Stimulated activated CD4-positive, alpha-beta T cell treated with anti-CD3 and anti-CD28 coated beads, Interleukin-2, amount 100 ng/mL, for 4 hours (primary cell): ENCODE measurements at regions not wholly inside any gene's neighbourhood (a gene's known extent, or its start where the extent isn't known, plus 50 kb on each side); places are given as distances from the start of the nearest gene placed in this dataset.
"Not testable (repeated sequence)": the region's sequence is repeated elsewhere in the genome, so short reads cannot be mapped to it uniquely, and the experiment has no call there.

ENCODE experiments used
- DNase-seq: peaks from one replicate; pipeline ENCODE4 v3.0.0-alpha.2; 2020; ENCODE audit warnings: low read depth

DNA sequence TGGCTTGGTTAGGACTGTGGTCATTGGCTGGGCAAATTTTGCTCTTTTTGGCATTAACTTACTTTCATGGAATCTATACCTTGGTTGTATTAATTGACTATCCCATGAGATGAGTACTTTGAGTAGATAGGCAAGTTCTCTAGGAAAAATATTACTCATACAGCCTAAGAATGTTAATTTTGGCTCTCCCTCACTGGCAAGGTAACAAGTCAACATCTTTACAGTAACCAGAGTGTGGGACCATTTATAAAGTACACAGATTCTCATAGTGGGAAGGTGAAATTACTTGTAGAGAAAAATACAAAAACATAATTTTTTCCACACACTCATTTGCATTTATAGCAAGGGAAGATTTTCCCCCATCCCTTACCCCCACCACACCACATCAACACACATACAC lies 154.6 kb upstream of the ZNF608 start:
- no peak for DNase-seq

DNA sequence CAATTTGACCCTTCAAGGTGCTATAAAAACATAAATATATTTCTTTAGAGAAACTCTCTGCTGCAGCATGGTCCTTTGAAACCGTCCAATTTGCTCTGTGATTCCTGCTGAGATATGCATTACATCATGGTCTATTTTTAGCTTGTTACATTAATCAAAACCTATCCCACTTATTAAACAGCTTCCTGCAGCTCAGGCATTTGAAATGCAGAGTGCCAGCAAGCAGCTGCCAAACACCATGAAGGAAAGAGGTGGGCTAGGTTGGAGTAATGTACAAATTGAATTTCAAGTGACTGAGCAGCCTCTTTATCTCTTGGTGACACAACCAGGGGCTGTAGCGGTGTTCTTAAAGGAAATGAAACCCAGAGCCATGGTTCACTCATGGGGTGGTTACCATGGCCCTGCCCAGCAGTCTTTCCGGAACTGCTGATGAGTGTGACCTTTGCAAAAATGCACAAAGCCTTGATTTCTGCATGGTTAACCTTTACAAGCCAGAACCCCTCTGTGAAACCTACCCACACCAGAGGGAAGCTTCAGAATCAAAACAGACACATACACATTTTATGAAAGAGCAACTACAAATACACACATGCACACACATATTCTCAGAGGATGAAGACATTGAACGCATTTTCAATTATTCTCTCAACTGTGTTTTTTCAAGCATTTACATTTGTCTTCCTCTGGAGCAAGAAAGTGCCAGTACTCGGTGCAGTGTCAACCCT lies 155.8 kb upstream of the ZNF608 start:
- no peak for DNase-seq

DNA sequence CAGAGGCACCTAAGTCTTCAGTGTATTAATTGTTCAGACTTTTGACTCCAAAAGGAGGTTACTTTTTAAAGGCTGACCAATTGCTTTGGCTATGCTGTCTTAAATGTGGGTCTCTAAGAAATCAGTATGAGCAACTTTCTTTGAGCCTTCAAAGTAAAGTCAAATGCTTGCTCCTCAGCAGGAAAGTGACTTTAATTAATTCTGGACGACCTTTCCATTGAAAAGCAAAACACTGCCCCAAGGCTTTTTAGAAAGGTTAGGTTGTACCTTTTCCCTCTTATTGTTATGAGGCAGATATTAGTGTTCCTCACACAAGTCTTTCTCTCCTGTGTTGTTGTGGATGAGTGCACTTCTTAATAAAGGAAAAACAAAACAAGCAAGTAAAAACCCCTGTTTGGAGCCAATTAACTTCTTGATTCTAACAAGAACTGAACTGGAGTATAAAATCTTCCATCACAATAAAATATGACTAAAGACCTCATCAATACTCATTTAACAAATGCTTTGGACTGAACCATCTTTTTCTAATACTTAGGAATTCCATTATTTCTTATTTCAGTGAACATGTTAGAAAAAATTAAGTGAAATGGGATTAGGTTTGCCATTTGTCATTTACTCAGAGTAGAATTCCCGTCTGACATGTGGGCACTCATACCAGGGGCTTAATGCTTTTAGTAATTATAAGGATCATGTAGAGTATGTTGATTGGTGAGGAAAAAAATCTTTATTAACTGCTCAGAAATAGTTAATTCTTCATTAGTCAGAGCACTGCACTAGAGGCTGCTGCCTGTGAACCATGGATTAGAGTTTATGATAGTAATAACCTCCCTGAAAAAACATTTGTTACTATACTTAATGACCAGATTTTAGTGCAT lies 159.1 kb upstream of the ZNF608 start:
- DNase-seq, result no peak

DNA sequence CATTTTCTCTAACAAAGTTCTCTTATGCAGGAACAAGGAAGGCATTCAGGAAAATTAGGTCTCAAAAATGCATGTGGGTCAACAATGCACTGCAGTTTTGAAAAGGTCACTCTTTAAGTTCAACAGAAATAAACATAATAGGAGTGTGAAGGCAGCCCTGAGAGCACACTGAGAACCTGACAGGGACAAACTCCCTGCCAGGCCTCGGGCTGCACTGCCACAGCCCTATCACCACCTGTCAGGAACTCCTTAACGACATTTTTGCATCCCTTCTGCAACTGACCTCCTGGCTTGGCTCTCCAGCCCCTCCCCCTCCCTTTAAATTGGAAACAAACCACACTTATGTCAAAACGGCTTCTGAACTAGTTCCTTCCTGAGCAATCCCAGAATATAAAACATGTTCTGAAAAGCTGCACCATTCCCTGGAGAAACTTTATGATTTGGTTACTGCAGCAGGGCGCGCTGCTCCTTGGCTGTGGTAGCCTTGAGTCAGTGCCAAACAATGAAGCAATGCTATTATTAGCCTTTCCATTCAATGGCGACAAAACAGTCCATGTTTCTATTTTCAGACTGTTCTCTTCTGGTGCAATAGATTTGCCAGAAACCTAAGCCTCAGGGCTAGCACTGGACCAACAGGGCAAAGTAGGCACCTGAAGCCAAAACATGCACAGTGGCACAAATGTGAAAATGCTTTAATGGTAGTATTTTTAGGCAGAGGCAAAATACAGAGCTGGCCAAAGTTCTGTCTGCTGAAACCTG lies 160.1 kb upstream of the ZNF608 start:
- no peak for DNase-seq

DNA sequence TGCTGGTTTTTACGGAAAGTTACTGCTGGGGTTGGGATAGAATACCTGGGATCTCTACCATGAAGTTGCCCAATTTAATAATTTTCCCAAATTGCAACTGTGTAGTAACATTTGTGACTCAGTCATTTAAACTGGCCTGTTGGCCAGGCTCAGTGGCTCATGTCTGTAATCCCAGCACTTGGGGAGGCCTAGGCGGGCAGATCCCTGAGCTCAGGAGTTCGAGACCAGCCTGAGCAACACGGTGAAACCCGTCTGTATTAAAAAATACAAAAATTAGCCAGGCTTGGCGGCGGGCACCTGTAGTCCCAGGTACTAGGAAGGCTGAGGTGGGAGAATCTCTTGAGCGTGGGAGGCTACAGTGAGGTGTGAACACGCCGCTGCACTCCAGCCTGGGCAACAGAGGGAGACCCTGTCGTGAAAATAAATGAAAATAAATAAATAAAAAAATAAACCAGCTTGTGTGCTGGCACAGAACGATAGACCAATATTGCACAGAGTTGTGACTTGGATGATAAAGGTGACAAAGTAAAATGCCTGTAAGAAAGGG lies 160.7 kb upstream of the ZNF608 start:
- no peak for DNase-seq

DNA sequence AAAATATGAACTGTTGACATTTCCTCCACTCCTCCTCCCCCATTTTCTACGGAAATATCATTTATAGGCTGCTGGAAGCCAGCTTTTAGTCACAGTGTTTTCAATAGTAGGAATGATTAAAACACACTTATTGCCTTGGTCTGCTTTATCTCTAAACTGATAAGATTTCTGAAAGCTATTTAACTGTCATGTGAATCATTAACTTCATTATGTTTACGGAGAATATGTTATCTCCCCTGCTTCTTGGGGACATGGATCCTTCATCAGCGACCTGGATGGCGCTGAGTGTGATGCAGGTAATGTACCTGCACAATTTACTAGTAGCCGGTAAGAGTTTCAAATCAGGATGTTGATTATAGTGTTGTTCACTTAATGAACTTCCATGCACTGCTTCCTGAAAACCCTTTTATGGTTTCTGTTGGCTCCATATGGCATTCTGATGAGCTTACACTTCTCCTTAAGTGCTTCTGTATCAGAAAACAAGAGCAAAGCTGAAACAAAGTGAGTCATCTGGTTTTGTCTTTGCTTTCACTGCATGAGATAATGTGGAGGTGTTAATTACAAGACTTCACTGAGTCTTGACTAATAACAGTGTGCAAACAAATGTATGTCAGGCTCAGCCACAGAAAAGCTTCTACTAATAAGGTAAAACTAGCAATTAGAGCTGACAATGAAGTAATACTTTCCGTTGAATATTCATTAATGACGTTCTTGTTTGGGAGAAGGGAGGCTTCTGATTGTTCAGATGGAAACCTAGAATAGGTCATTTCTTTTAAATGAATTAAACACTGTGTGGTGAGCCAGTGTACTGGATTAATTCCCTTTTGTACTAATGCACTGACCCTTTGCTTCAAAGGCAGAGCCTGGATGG lies 162.4 kb upstream of the ZNF608 start:
- no peak for DNase-seq

DNA sequence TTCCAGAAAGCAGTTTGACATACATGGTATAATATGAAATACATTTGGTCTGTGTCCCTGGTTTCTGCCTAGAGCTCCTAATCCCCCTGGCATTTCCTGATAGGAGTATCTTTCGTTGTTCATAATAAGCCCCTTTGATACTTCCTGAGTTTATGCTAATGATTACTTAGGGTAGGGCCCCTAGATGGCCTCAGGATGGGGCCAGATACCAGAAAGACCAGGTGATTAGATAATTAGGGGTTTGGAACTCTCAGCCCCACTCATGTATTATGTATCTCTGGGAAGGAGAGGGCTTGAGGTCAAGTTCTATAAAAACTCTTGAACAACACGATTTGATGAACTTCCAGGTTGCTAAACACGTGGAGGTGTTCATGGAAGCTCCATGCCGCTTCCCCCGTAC lies 163.3 kb upstream of the ZNF608 start:
- DNase-seq, result no peak

DNA sequence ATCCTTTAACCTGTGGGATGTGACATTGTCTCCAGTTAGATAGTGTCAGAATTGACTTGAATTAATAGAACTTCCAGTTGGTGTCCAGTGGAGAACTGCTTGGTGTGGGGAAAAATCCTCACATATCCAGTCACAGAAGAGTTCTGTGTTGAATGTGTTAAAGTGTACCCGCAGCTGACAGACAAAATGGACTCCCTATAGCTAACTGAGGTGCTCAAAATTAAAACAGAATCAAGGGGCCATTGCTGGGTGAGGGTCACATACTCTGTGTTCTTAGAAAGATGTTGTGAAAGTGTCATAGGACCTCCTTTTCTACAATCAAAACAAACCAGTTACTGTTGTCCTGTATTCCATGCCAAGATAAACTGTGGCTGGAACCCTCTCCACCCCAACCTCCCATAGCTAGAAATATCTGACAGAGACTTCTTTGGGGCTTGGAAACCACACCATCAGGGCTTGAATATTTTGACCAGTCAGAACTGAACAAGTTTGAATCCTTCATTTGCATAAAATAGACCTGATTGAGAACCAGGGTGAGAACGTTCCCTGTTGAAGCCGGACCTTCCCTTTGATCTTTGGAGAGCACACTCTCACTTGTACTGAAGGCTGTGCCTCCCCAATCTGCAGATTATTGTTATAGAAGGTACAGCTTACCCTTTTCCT lies 164.0 kb upstream of the ZNF608 start:
- DNase-seq, result no peak

DNA sequence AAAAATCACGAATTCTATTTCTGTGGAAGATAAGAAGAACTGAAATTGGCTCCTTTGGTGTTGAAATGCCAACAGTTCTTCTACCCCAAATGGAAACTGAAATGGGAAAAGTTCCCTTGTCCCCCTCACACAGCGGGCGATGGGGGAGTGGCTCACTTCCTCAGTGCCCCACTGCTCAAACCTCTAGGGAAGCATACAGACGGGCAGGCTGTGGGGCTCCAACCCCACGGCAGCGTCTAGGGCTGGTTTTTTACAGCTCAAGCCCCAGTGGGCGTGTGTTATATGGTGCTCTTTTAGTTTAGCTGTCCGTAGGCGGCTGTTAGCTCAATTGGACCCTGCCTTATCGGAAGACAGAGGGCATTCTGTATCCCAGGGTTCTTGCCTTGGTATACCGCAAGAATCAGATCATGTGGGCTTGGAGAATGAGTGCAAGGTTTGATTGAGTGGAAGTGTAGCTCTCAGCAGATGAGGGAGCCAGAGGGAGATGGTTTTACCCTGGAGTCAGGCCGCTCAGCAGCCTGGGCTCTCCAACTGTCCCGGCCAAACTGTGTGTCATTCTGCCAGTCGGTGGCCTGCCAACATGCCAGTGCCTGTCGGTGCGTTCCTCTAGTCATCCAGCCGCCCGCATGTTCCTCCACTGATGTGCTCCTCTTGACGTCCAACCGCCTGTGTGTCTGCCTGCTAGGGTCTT lies 166.3 kb upstream of the ZNF608 start:
- DNase-seq, result no peak

DNA sequence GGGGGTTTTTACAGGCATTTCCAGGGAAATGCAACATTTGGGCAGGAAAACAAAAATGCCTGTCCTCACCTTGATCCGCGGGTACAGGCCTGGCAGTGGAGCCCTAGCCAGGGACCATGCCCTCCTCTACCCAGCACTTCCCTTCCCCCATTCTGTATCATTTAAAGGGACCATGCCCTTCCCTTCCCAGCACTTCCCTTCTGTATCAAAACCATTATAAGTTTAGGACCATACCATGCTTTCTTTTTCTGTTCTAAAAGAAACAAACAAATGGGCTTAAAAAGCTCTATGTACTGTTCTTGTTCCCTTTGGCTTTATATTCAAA lies 166.9 kb upstream of the ZNF608 start:
- DNase-seq, result no peak

DNA sequence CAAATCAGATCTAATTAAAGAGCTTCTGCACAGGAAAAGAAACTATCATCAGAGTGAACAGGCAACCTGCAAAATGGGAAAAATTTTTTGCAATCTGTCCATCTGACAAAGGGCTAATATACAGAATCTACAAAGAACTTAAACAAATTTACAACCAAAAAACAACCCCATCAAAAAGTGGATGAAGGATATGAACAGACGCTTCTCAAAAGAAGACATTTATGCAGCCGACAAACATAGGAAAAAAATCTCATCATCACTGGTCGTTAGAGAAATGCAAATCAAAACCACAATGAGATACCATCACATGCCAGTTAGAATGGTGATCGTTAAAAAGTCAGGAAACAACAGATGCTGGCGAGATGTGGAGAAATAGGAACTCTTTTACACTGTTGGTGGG lies 169.9 kb upstream of the ZNF608 start:
- DNase-seq, result not testable (repeated sequence)

DNA sequence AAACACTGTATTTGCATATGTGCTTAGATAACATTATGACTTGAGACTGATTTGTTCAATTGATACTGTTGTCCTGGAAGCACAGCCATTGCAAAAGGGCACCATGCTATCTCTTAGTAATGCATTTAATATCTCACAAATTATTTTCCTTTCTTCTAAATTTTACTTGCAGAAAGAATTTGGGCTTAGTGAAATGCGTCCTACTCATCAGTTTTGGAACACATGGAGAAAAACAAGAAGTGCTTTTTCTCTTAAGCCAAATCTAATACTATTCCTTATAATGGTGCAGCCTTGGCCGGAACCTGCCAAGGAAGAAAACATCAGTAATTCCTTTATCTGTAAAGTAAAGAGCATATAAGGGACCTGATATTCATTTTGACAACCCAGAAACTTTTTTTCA lies 172.2 kb upstream of the ZNF608 start:
- DNase-seq, result no peak

DNA sequence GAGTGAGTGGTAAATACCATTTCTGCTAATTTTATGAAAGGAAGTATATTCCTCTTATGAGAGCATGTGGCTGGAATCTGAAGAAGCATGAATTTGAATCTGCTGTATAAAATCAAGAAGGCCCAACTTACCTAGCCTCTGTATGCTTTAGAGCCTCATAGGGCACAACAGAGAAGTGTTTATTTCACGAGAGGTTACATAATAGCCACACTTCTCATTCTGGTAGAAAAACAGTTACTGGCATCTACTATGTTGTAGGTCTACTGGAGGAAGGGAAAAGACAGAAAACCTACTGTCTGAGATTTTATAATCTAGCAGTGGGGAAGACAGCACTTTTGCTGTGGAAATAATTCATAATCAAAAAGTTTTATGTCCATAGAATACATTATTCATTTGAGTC lies 172.6 kb upstream of the ZNF608 start:
- DNase-seq, result no peak

DNA sequence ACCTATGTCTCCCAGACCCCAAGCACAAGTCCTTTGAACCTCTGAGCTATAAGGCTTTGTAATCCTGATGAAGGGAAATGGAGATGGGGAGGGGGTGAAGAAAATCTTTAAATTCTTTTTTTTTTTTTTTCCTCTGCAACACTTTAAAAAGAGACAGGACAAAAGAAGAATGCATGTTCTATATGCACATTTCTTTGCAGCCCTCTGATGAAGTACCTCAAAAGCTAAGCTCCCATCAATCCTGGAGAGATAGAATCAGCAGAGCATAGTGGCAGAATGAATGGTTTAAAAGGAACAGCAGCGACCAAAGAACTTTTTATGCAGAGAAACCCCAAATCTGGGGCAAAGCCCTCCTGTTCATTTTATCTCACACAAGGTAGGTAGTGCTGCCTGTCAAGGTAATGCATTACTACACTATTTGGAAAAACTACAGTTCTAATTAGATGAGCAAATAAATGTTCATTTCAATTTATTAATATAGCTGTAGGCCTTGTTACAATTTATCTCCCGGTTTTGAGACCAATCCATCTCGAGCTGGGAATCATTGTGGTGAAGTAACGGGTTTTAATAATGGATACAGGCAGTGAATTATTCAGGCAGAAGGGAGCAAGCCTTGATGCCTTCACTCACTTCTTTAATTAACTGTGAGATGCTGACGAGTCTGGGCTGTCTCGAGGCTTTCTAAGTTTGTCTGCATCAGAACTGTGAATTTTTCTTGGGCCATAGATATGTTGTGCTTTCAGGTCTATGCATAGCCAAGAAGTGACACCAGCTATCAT lies 173.5 kb upstream of the ZNF608 start:
- no peak for DNase-seq

DNA sequence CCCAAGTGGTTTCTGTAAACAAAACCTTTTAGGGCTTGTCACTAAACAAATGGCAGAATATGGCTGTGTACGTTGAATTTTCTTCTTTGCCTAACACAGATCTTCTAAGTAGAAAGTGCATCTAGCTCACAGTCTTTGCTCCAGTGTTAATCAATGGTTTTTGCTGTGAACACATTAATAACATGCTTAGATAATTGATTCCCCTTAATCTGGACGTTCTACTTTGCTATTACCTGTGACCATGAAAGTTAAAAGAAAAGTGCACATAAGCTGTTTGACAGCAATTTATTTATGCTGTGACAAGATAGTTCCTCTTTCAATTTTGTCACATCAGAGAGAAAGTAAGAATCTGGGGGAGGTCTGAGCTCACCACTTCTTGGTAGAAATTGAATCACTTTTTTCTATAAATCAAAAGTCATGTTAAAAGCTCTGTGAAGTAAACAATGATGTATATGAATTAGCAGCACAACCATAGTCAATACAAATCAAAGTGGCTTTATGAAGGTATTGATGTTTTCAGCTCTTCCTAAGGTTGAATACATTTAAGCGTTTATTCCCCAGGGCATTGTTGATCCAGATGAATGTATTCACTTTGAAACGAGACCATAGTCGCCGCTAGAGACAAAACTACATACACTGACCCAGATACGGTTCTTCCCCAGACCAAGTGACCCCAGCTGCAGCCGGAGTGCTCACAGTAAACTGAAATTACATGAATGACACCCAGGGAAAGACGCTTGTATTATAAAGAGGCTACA lies 174.6 kb upstream of the ZNF608 start:
- DNase-seq, result no peak

DNA sequence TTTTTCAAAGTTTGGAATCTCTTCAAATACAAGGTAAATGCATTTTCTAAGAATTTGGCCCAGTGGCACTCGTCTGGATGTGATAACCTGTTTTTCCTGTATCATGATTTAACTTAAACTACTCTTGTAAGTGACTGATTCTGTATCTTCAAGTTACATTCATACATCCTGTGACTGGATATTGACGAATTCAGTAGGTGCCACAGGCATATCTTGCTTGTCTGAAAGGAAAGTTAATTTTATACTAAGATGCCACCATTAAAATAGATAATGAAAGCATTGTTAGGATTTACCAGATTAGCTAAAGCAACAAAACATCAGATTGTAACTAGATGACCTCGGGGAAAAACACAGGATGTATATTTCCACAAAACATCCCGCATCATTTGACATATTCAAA lies 175.3 kb upstream of the ZNF608 start:
- DNase-seq, result no peak

DNA sequence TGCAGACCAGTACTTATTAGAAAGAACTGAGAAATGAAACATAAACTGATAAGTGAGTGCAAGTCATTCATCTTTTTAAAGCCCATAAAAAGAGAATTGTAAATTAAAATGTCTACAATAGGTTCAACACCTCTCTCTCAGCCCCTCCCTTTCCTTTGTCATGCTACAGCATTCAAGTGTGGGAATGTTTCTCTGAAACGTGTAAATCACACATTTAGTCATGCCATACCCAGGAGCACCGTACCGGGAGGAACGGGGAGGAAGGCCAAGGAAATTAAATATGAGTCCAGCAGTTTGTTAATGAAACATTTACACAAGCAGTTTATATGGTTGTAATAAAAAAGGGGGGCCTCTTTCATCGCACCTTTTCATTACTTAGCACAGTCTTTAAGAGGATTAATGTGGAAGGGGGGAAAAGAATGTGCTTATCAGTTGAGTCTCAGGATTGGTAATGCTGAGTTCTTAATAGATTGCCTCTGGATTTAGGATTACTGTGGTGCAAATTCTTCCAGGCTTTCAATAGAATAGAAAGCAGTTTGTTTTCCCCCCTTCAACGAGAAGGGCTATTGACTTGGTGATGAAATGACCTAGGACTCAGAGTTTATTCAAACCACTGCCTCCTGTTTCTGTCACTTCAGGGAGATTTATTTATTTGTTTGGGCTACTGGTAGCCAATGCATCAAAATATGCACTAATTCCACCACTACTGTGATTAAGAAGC lies 176.0 kb upstream of the ZNF608 start:
- no peak for DNase-seq

DNA sequence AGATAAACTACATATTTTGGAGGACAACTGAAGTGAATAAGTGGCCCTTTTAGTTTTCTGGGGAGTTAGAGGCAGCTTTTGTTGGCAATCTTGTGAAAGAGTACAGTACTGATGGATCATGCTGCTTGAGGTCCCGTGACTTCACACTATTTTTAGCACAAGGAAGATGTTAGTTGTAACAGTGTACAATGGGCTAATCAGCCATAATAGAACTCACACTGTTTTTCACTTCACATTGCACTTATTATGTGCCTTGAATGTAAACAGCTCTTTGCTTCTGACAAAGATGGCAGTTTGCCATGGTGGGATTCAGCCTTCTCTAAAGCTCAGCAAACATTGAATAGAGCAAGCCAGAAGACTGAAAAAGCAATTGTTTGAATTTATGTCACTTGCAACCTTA lies 176.7 kb upstream of the ZNF608 start:
- no peak for DNase-seq
